HG03469 (cell line): ENCODE measurements at regions not wholly inside any gene's neighbourhood (a gene's known extent, or its start where the extent isn't known, plus 50 kb on each side); places are given as distances from the start of the nearest gene placed in this dataset.
"Not testable (repeated sequence)": the region's sequence is repeated elsewhere in the genome, so short reads cannot be mapped to it uniquely, and the experiment has no call there.

Source experiments
- ATAC-seq: cut with Tn5 transposase; IDR thresholded peaks from one replicate; pipeline ENCODE4 v1.9.1; 2021; ENCODE audit warnings: mild to moderate bottlenecking, moderate library complexity, moderate number of reproducible peaks; ENCODE audit not compliant: unreplicated experiment

GRCh38 chr10:55519264-55519663 lies 718.2 kb upstream of the PCDH15 start:
- no peak for ATAC-seq

GRCh38 chr10:55518416-55518815 lies 717.4 kb upstream of the PCDH15 start:
- not testable (repeated sequence) for ATAC-seq

- ATAC-seq, result no peak
Observed at GRCh38 chr10:55509168-55509567, 708.1 kb upstream of the PCDH15 start.

- no peak for ATAC-seq
Observed at GRCh38 chr10:55500931-55501559, 700.0 kb upstream of the PCDH15 start.

GRCh38 chr10:55497893-55498499 lies 697.0 kb upstream of the PCDH15 start:
- no peak for ATAC-seq

- no peak for ATAC-seq
Observed at GRCh38 chr10:55495555-55495954, 694.5 kb upstream of the PCDH15 start.

- ATAC-seq, result no peak
Observed at GRCh38 chr10:55491712-55492111, 690.7 kb upstream of the PCDH15 start.

- ATAC-seq, result no peak
Observed at GRCh38 chr10:55485827-55486226, 684.8 kb upstream of the PCDH15 start.

GRCh38 chr10:55476129-55476528 lies 675.1 kb upstream of the PCDH15 start:
- ATAC-seq, result no peak

- no peak for ATAC-seq
Observed at GRCh38 chr10:55474258-55474657, 673.2 kb upstream of the PCDH15 start.

GRCh38 chr10:55470840-55471239 lies 669.8 kb upstream of the PCDH15 start:
- ATAC-seq, result no peak

GRCh38 chr10:55466806-55467504 lies 665.9 kb upstream of the PCDH15 start:
- ATAC-seq, result no peak

GRCh38 chr10:55464083-55464482 lies 663.1 kb upstream of the PCDH15 start:
- ATAC-seq, result no peak

- ATAC-seq, result no peak
Observed at GRCh38 chr10:55460008-55460407, 659.0 kb upstream of the PCDH15 start.

- ATAC-seq, result no peak
Observed at GRCh38 chr10:55449981-55450380, 649.0 kb upstream of the PCDH15 start.

GRCh38 chr10:55446441-55447002 lies 645.5 kb upstream of the PCDH15 start:
- no peak for ATAC-seq

GRCh38 chr10:55441777-55442176 lies 640.7 kb upstream of the PCDH15 start:
- ATAC-seq, result no peak

GRCh38 chr10:55426138-55426537 lies 625.1 kb upstream of the PCDH15 start:
- no peak for ATAC-seq

- no peak for ATAC-seq
Observed at GRCh38 chr10:55410415-55410885, 609.4 kb upstream of the PCDH15 start.

GRCh38 chr10:55404094-55404493 lies 603.1 kb upstream of the PCDH15 start:
- no peak for ATAC-seq

- no peak for ATAC-seq
Observed at GRCh38 chr10:55400075-55400849, 599.2 kb upstream of the PCDH15 start.
